ENCODE measurements at regions not wholly inside any gene's neighbourhood (a gene's known extent, or its start where the extent isn't known, plus 50 kb on each side); places are given as distances from the start of the nearest gene placed in this dataset.
A peak's percentile ranks its signal among the peaks of the same experiment; 100 is the strongest.
"Not testable (repeated sequence)": the region's sequence is repeated elsewhere in the genome, so short reads cannot be mapped to it uniquely, and the experiment has no call there.

DNA sequence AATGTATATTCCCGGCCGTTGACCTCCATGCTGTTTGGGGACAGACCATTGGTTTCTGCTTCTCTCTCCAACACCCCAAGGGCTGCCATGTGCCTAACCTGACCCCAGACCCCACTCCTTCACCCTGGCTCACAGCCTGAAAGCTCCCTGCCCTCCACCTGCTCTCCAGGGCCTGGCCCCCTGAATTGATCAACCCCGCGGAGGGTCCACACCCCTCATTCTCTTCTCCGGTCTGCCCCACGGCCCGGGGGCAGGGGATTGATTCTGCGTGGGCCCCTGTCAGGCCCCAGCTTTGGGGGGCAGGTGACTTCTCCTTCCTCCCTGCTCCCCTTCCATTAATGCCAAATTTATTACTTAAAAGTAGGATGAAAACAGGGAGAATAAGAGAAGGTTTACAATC, 113.3 kb downstream of the CRLF3 start:
- Histone ChIP-seq H3K27me3 (replicated peaks in 1 of 7) (peaks cover 0 to 24% (median 0%) of the 10 kb centered on the region in 7 donors), H3K4me1 (peaks cover 0 to 58% (median 28%) of the 10 kb centered on the region in 6 donors), H3K4me3 (peak overlapping the region in 1 of 8 donors; percentile 90)
- H3K36me3 ChIP-seq; H3K27ac ChIP-seq; H3K9me3 ChIP-seq; intact Hi-C loops (cut with DNase I; ENCODE audit: low total_unique reads): not testable (repeated sequence)
- WGBS, 5 donors, result 82 to 86% (median 84%) methylated on average over 8 of the region's 8 CpGs
- peak; percentile 64 for DNase-seq

DNA sequence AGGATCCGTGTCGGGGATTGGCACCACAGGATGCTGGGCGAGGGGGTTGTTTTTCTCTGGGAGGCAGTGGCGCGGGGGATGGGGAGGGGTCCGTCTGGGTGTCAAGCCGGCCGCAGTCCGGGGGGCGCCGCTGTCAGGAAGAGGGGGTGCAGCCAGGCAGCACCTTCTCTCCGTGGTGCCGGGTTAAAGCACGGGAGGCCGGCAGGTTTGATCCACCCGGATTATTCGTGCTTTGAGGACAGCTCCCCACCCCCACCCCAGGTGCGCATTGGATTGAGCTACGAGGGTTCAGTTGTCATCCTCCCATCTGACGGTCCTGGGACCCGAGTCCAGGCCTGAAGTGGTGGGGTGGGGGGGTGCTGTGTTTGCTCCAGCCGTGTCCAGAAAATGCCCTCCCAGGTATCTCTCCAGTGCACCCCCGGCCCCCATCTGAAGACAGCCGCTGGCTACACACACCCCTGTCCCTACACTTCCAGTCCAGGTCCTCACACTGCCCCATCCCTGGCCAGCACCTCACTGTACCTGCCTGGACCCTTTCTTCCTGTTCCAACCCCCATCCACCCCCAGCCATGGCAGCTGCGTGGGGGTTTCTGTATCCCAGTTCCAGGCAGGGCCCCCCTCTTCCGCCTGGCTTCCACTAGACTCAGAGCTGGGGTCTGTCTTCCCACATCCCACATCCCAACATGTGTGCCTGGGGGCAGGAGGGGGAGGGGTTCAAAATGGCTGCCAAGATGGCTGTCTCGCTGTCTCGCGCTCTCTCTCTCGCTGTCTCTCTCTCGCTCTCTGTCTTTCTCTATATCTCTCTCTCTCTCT, 114.0 kb downstream of the CRLF3 start:
- 23 to 47% (median 29%) methylated on average over 14 to 31 of the region's 31 CpGs for WGBS, 5 donors
- H3K36me3 ChIP-seq; H3K9me3 ChIP-seq; H3K27ac ChIP-seq; intact Hi-C loops (cut with DNase I; ENCODE audit: low total_unique reads): not testable (repeated sequence)
- H3K27me3 ChIP-seq (replicated peaks in 1 of 7), result peaks cover 0 to 31% (median 0%) of the 10 kb centered on the region in 7 donors
- H3K4me1 ChIP-seq, result peaks cover 0 to 65% (median 33%) of the 10 kb centered on the region in 6 donors
- DNase-seq, result peak; percentile 66
- peak overlapping the region; percentile 50 to 90 (median 66) for H3K4me3 ChIP-seq

DNA sequence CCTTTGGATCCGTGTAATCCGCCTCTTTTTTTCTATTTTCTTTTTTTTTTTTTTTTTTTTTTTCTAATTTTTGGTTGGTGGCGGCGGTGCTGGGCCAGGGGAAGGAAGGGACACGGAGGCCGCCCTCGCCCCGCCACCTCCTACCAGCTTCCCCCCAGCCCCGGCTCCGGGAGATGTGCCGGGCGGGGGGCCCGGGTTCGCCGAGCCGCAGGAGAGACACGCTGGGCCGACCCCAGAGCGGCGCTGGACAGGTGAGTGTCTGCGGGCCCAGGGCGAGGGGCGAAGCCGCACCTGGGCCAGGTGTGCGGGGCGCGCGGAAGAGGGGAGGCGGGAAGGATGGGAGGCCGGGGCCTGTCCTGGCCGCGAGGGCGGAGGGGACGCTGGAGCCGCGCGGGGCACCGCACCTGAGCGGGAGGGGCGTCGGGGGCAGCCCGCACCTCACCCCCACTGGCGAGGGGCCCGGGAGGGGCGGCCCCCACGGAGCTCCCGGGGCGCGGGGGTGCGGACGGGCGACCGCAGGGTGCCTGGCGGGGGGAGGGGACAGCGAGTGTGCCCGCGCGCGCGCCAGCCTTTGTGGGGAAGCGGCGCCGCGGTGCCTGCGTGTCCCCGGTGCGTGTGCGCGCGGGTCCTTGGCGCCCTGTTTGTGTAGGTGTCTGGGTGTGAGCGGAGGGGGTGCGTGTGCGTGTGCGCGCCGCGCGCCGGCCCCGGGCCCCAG, 114.8 kb downstream of the CRLF3 start:
- Histone ChIP-seq H3K4me3 (peak overlapping the region; percentile 50 to 90 (median 66)), H3K27ac (peak overlapping the region in 3 of 8 donors; percentile 74 to 80 (median 75)), H3K27me3 (replicated peaks in 1 of 7) (peaks cover 0 to 37% (median 0%) of the 10 kb centered on the region in 7 donors), H3K4me1 (peaks cover 0 to 59% (median 30%) of the 10 kb centered on the region in 6 donors)
- 0 to 1% (median 1%) methylated on average over 32 to 81 of the region's 81 CpGs for WGBS, 5 donors
- intact Hi-C loops (cut with DNase I; ENCODE audit: low total_unique reads); H3K36me3 ChIP-seq; H3K9me3 ChIP-seq: not testable (repeated sequence)
- peak; percentile 84 for DNase-seq

DNA sequence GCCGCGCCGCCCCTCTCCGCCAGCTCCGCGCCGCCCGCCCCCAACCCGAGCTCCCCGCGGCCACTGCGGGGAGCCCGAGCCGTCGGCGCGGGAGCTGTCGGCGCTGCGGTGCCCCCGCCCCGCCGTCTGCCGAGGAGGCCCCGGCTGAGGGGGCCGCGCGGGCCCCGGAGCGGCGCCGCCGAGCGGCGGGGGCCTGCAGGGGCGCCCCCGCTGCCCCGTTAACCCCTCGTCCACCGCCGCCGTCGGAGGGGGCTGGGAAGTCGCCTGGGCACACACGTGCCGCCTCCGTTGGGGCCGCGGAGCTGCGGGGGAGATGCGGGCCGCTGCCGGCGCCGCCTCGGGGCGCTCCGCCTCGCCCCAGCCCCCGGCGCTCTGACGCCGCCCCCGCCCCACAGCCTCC, 115.4 kb downstream of the CRLF3 start:
- Histone ChIP-seq H3K27ac (peak overlapping the region in 6 of 8 donors; percentile 65 to 80 (median 74)), H3K4me1 (peaks cover 0 to 57% (median 30%) of the 10 kb centered on the region in 6 donors), H3K4me3 (peak overlapping the region; percentile 50 to 90 (median 66)), H3K27me3 (replicated peaks in 1 of 7) (peaks cover 0 to 42% (median 0%) of the 10 kb centered on the region in 7 donors)
- DNase-seq; H3K9me3 ChIP-seq; intact Hi-C loops (cut with DNase I; ENCODE audit: low total_unique reads); H3K36me3 ChIP-seq: not testable (repeated sequence)
- 0 to 2% (median 1%) methylated on average over 11 to 64 of the region's 64 CpGs for WGBS, 5 donors

DNA sequence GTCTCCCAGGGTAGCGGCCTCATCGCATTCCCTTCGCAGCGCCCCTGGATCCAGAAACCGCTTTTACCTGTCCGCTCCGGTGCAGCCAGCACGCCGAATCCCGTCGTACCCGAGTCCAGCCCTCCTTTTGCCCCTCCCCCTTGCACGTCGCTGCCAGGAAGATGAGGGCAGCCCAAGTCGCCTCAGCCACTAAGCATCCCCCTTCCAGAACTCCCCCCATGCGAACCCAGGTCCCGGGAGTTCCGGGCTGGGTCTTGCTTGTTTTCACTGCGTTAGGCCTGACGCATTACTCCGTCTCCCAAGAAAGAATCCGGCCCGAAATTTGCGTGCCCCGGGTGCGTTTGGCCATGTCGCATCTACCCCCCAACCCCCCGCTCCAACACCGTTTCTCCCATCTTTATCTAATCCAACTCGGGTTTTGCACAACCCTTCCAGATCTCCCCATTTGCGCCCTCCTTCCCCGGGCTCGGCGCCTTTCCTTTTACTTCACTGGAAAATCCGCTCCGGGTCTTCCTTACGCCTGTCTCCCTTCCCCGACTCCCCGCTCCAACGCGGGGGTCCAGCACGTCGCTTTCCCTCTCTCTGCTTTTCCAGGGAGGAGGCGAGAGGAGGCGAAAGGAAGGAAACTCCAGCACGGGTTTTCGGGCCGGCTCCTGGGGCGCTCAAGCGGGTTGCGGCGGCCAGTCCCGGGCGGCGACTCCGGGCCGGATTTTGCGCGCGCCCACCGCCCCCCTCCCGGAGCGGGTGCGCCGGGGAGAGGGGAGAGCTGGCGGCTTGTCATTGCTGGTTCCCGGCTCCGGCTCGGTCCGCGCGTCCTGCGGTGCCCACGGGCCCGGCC, 116.0 kb downstream of the CRLF3 start:
- 0 to 1% (median 1%) methylated on average over 56 to 74 of the region's 75 CpGs for WGBS, 5 donors
- H3K4me1 ChIP-seq, result peaks cover 0 to 57% (median 30%) of the 10 kb centered on the region in 6 donors

DNA sequence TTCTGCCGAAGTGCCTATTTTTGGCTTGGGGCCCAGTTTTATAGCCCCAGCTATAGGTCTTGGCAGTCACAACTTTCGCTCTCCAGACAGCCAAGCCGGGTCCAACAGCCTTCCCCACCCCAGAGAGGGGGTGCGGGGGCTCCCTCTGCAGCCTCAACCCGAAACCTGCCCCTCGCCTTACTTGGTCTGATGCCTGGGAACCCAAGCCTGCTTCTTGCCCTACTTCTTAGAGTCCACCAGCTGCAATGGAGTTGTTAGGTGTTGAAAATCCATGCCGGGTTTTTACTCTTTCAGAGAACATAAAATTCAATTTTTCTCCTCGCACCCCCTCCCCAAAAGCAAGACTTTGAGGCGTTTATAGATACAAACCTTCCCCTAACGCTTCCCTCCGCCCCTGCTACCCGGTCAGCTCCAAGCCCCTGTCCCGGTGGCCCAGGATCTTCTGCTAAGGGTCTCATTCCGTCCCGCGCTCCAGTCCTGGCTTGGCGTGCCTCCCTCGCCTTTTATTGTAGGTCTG, 116.7 kb downstream of the CRLF3 start:
- Histone ChIP-seq H3K27ac (peak overlapping the region in 6 of 8 donors; percentile 65 to 80 (median 74)), H3K4me3 (peak overlapping the region; percentile 50 to 90 (median 66)), H3K27me3 (replicated peaks in 1 of 7) (peaks cover 0 to 55% (median 0%) of the 10 kb centered on the region in 7 donors), H3K4me1 (peaks cover 0 to 57% (median 30%) of the 10 kb centered on the region in 6 donors)
- intact Hi-C loops (cut with DNase I; ENCODE audit: low total_unique reads); DNase-seq; H3K36me3 ChIP-seq; H3K9me3 ChIP-seq: not testable (repeated sequence)
- 0 to 2% (median 2%) methylated on average over 18 of the region's 18 CpGs for WGBS, 5 donors

More for the DNA sequence above, 116.0 kb downstream of the CRLF3 start:
- H3K4me3 ChIP-seq, result peak overlapping the region; percentile 50 to 90 (median 66)
- peaks cover 0 to 48% (median 0%) of the 10 kb centered on the region in 7 donors for H3K27me3 ChIP-seq (replicated peaks in 1 of 7)
- peak overlapping the region in 7 of 8 donors; percentile 51 to 80 (median 74) for H3K27ac ChIP-seq
- H3K36me3 ChIP-seq; H3K9me3 ChIP-seq; intact Hi-C loops (cut with DNase I; ENCODE audit: low total_unique reads): not testable (repeated sequence)
- DNase-seq, result peak; percentile 93
- TF ChIP-seq POLR2AphosphoS5 (IDR thresholded peaks at IDR 0.05), result peak; percentile 33 to 78 (median 61)

DNA sequence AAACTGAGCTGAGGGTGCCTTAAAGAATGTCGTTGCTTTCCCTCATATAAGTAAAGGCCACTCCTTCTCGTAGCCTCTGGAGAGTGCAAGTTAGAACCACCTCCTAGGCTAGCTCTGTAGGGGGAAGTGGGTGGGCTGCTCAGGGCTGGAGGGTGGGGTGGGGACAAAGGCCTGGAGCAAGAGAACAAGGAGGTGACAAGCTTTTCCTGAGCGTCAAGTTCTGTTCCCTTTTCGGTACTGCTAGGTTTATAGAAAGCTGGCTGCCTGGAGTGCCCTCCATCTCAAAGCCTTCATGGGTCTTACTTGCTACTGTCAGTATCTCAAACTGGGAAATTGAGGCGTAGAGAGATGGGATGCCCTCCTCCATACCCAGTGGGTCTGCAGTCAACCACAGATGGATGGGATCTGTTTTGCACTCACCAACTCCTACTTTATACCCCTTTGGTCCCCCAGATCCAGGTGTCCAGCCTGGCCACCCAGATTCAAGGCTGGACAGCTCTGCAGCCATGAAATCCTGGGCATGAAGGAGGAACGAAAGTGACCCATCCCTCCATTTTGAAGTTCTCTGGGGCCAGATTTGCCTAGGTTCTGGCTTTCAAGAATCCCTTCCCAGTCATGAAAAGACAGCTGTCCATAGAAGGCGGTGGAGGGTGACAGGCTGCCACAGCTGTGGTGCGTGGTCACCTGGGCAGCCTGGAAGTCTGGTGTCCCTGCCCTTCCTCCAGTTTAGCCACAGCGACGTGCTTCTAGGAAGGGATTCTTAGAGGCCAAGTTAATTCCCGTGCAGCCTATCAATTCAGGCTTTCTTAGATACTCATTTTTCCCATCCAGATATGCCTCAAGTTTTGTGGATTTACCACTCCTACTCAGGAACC, 117.8 kb downstream of the CRLF3 start:
- H3K9me3 ChIP-seq; DNase-seq; H3K27ac ChIP-seq; intact Hi-C loops (cut with DNase I; ENCODE audit: low total_unique reads); H3K36me3 ChIP-seq: not testable (repeated sequence)
- WGBS, 5 donors, result 32 to 46% (median 37%) methylated on average over 9 to 11 of the region's 11 CpGs
- Histone ChIP-seq H3K4me1 (peaks cover 0 to 50% (median 30%) of the 10 kb centered on the region in 6 donors), H3K27me3 (replicated peaks in 1 of 7) (peaks cover 0 to 61% (median 0%) of the 10 kb centered on the region in 7 donors), H3K4me3 (peak overlapping the region in 1 of 8 donors; percentile 44)

DNA sequence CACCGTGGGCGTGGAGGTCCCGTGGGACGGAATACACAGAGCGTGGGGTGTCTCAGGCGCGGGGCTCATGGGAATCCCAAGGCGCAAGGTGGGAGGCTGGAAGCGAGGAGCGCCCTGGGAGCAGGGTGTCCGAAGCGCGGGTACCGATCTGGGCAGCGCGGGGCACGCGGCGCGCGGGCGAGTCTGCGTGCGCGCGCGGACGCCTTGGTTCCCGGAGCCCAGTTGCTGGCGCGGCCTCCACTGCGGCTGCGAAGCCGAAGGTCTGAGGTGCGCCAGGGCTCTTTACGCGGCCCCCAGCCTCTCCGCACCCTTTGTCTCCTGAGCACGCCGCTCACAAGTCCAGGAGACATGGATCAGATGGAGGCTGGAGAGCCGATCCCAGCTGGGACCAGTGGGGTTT, 118.5 kb downstream of the CRLF3 start:
- WGBS, 5 donors, result 3 to 21% (median 4%) methylated on average over 20 to 41 of the region's 41 CpGs
- H3K27me3 ChIP-seq (replicated peaks in 1 of 7), result peaks cover 0 to 68% (median 7%) of the 10 kb centered on the region in 7 donors
- peak overlapping the region in 1 of 8 donors; percentile 44 for H3K4me3 ChIP-seq
- DNase-seq; H3K36me3 ChIP-seq; H3K9me3 ChIP-seq; H3K27ac ChIP-seq; intact Hi-C loops (cut with DNase I; ENCODE audit: low total_unique reads): not testable (repeated sequence)
- peaks cover 0 to 45% (median 30%) of the 10 kb centered on the region in 6 donors for H3K4me1 ChIP-seq
